HEK293T (cell line): ENCODE measurements at regions not wholly inside any gene's neighbourhood (a gene's known extent, or its start where the extent isn't known, plus 50 kb on each side); places are given as distances from the start of the nearest gene placed in this dataset.

Source experiments
- CTCF ChIA-PET: fragments of 350-600 bp; formaldehyde crosslinking; extraction: SDS; loops from one replicate; lab custom pipeline; 2021; ENCODE audit warnings: antibody characterized with exemption, inconsistent platforms; lab: Yijun Ruan, JAX
- POLR2A ChIA-PET: fragments of 350-600 bp; formaldehyde crosslinking; extraction: SDS; loops from one replicate; lab custom pipeline; 2020; ENCODE audit warnings: antibody characterized with exemption, inconsistent platforms; lab: Yijun Ruan, JAX
- DNase-seq: peaks from one replicate; pipeline ENCODE4 v3.0.0; 2012; ENCODE audit warnings: mixed read lengths; ENCODE audit errors: extremely low spot score
- ARNT ChIP-seq: fragments of 450-650 bp; IDR thresholded peaks from 2 replicates; pipeline ENCODE4 v1.6.1; 2017; ENCODE audit warnings: mild to moderate bottlenecking
- BHLHE40 ChIP-seq: fragments of 450-650 bp; IDR thresholded peaks from 2 replicates; pipeline ENCODE4 v1.6.1; 2016; ENCODE audit warnings: mild to moderate bottlenecking, moderate library complexity, borderline replicate concordance
- CTBP1 ChIP-seq: fragments of 450-650 bp; IDR thresholded peaks from 2 replicates; pipeline ENCODE4 v1.6.1; 2016; ENCODE audit warnings: borderline replicate concordance
- ELF4 ChIP-seq: fragments of 450-650 bp; IDR thresholded peaks from 2 replicates; pipeline ENCODE4 v1.6.1; 2017; ENCODE audit warnings: antibody characterized with exemption
- FOXA1 ChIP-seq: fragments of 450-650 bp; IDR thresholded peaks from 2 replicates; pipeline ENCODE4 v1.6.1; 2016; ENCODE audit warnings: mild to moderate bottlenecking
- FOXK2 ChIP-seq: fragments of 450-650 bp; IDR thresholded peaks from 2 replicates; pipeline ENCODE4 v1.6.1; 2016; ENCODE audit warnings: mild to moderate bottlenecking
- FOXM1 ChIP-seq: fragments of 450-650 bp; IDR thresholded peaks from 2 replicates; pipeline ENCODE4 v1.6.1; 2017; ENCODE audit warnings: mild to moderate bottlenecking, borderline replicate concordance
- HDGF ChIP-seq: fragments of 450-650 bp; IDR thresholded peaks from 2 replicates; pipeline ENCODE4 v1.6.1; 2017; ENCODE audit warnings: antibody characterized with exemption, borderline replicate concordance
- L3MBTL2 ChIP-seq: fragments of 450-650 bp; conservative IDR thresholded peaks from 2 replicates; pipeline ENCODE4 v1.6.1; 2016; ENCODE audit warnings: mild to moderate bottlenecking
- LEF1 ChIP-seq: fragments of 450-650 bp; IDR thresholded peaks from 2 replicates; pipeline ENCODE4 v1.6.1; 2017; ENCODE audit warnings: mild to moderate bottlenecking, borderline replicate concordance
- NFRKB ChIP-seq: fragments of 450-650 bp; IDR thresholded peaks from 2 replicates; pipeline ENCODE4 v1.6.1; 2016; ENCODE audit warnings: mild to moderate bottlenecking, moderate library complexity
- SP1 ChIP-seq: fragments of 450-650 bp; IDR thresholded peaks from 2 replicates; pipeline ENCODE4 v1.6.1; 2017
- SUZ12 ChIP-seq: fragments of 450-650 bp; IDR thresholded peaks from 2 replicates; pipeline ENCODE4 v1.6.1; 2016; ENCODE audit warnings: mild to moderate bottlenecking
- TARDBP ChIP-seq: fragments of 450-650 bp; IDR thresholded peaks from 2 replicates; pipeline ENCODE4 v1.6.1; 2016
- ZNF384 ChIP-seq: fragments of 450-650 bp; IDR thresholded peaks from 2 replicates; pipeline ENCODE4 v1.6.1; 2016
- TF ChIP-seq, protein P1 (sequence below): fragments of 450-650 bp; IDR thresholded peaks from 2 replicates; pipeline ENCODE4 v1.6.1; 2016

DNA sequence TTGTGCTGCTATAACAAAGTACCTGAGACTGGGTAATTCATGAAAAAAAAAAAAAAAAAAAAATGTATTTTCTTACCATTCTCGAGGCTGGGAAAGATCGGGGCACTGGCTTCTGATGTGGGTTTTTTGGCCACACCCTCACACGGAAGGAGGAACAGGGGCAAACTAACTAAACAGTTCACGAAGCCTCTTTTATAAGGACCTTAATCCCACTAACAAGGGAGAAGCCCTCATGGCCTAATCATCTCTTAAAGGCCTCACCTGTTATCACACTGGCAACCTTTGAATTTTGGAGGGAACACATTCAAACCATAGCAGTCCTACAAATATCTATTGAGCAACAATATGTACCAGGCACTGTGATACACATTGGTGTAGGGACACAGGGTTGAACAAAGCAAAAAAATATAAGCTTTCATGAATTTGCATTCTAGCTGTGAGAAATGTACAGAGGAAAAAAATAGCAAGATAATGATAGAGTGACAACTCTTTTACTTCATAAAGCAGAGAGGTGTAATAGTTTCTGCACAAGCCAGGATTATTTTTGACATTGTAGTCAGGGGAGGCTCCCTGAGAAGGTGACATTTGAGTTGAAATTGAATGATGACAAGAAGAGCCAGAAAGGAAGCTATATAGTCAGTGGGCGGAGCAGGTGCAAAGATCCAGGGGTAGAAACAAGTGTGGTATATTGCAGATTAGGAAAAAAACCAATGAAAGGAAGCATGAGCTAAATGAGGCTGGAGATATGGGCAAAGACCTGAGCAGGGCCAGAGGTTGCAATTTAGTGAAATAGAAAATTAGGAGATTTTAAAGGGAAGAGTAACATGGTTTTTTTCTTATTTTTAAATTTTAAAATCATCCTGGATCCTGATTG is 68.1 kb upstream of the GRAMD2B start:
- TF ChIP-seq FOXK2 (no peak), L3MBTL2 (no peak), SP1 (no peak), CTBP1 (no peak), LEF1 (no peak), ELF4 (no peak), TARDBP (no peak), HDGF (no peak), FOXA1 (no peak), NFRKB (no peak), SUZ12 (no peak), FOXM1 (no peak), BHLHE40 (no peak), ARNT (no peak)
- TF ChIP-seq, protein P1, sequence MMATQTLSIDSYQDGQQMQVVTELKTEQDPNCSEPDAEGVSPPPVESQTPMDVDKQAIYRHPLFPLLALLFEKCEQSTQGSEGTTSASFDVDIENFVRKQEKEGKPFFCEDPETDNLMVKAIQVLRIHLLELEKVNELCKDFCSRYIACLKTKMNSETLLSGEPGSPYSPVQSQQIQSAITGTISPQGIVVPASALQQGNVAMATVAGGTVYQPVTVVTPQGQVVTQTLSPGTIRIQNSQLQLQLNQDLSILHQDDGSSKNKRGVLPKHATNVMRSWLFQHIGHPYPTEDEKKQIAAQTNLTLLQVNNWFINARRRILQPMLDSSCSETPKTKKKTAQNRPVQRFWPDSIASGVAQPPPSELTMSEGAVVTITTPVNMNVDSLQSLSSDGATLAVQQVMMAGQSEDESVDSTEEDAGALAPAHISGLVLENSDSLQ = no peak
- ChIA-PET CTCF (interaction anchor here (0.7 to 2.2 kb wide), 5 partner anchors 145 to 827 kb away, joined by 3 to 8 read pairs (median 5); no protein-coding TSS in a partner anchor), POLR2A (no interaction called here)
- no peak for DNase-seq

DNA sequence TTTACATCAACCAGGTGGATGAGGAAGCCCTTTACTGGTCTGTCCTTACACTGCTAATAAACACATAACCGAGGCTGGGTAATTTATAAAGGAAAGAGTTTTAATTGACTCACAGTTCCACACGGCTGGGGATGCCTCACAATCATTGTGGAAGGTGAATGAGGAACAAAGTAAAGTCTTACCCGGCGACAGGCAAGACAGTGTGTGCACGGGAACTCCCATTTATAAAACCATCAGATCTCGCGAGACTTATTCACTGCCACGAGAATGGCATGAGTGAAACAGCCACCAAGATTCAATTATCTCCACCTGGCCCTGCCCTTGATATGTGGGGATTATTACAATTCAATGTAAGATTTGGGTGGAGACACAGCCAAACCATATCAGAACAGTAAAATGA is 67.3 kb upstream of the GRAMD2B start:
- TF ChIP-seq L3MBTL2 (no peak), NFRKB (no peak), ARNT (no peak), FOXM1 (no peak), SUZ12 (no peak)
- POLR2A ChIA-PET = no interaction called here
- DNase-seq = no peak
- CTCF ChIA-PET = interaction anchor here (0.6 to 1.1 kb wide), 5 partner anchors 133 to 827 kb away, joined by 3 to 6 read pairs (median 5); no protein-coding TSS in a partner anchor

DNA sequence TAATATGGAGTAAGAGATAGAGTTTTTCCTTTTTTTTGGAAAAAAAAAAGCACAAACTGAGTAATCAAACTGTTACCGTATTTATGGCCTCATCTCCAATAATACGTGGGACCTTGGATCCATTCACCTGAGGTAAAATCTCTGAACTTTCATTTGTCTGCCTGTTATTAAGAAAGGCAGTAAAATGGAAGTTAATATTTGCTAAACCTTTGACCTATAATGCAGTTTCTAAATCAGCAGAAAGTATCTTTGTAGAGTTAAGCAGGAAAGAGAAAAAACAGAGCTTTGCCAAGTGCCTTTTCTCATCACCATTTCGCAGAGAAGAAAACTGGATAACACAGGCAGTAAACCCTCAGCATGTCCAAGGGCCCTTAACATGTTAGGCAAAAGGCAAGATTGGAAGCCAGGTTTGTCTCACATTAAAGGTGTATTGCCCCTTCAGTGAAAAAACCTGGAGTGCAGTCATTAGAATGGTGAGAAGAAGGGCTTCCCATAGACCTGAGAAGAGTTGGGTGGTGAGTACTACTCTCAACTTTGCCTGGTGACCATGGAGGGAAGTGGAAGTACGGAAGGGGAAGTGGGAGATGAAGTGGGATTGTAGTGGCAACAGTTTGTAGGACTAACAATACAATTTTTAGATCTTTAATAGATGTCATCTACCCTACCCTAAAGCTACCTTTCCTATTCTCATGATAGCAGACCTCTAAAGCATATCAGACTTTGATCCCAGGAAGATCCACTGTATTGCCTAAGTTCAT is 65.4 kb upstream of the GRAMD2B start:
- ChIA-PET POLR2A (no interaction called here), CTCF (interaction anchor here (0.8 to 1.5 kb wide), 3 partner anchors 89 to 142 kb away, joined by 3 to 4 read pairs (median 4); no protein-coding TSS in a partner anchor)
- TF ChIP-seq HDGF (no peak), FOXM1 (no peak), ARNT (no peak), BHLHE40 (no peak), LEF1 (no peak), SP1 (no peak), FOXK2 (no peak), CTBP1 (no peak), L3MBTL2 (no peak), SUZ12 (no peak), FOXA1 (no peak), TARDBP (no peak), ELF4 (no peak), ZNF384 (no peak), NFRKB (no peak)
- TF ChIP-seq, protein P1 = no peak
- no peak for DNase-seq

DNA sequence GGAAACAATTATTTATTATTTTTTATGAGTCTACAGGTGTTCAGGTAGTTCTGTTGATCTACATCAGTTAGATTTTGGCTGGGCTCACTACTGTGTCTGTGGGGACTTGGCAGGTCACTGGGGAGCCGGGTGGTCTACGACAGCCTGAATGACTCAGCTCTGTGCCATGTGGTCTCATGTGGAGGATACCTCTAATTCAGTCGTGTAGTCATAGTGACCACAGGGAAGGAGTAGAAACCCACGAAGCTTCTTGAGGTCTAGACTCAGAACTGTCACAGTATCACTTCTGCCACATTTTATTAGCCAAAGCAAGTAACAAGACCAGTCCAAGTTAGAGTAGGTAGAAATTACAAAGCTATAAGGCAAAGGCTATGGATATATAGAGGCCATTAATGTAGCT is 64.7 kb upstream of the GRAMD2B start:
- DNase-seq = no peak
- POLR2A ChIA-PET = no interaction called here
- TF ChIP-seq NFRKB = no peak
- no peak for TF ChIP-seq FOXM1
- no peak for TF ChIP-seq LEF1
- TF ChIP-seq HDGF = no peak
- TF ChIP-seq FOXK2 = no peak
- TF ChIP-seq SUZ12 = no peak
- no peak for TF ChIP-seq FOXA1
- TF ChIP-seq SP1 = no peak
- TF ChIP-seq L3MBTL2 = no peak
- TF ChIP-seq ELF4 = no peak
- no peak for TF ChIP-seq TARDBP
- no peak for TF ChIP-seq CTBP1
- no peak for TF ChIP-seq ARNT
- no peak for TF ChIP-seq ZNF384
- no peak for TF ChIP-seq BHLHE40
- TF ChIP-seq, protein P1 = no peak
- CTCF ChIA-PET = interaction anchor here (0.5 to 1.3 kb wide), 3 partner anchors 88 to 170 kb away, joined by 4 read pairs; no protein-coding TSS in a partner anchor

DNA sequence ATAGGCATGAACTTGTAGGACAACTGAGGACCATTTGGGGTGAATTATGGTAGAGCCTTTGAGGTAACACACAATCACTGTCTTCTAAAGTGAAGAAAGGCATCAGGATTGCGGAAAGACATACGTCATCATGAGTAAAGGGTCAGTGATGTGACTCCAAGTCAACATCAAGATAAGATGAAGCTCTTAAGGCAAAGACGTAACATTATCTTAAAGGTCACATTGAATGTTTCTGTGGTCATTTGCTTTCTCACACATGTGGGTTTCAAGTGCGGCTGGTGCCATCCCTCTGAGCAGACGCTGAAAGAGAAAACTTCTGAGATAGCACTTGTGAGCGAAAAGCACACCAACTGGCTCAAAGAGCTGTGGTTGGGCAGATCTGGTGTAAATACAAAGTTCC is 63.3 kb upstream of the GRAMD2B start:
- no peak for DNase-seq
- TF ChIP-seq FOXM1 (no peak), CTBP1 (no peak), TARDBP (no peak)
- ChIA-PET POLR2A (no interaction called here), CTCF (no interaction called here)
